ENCODE measurements at regions not wholly inside any gene's neighbourhood (a gene's known extent, or its start where the extent isn't known, plus 50 kb on each side); places are given as distances from the start of the nearest gene placed in this dataset.

DNA sequence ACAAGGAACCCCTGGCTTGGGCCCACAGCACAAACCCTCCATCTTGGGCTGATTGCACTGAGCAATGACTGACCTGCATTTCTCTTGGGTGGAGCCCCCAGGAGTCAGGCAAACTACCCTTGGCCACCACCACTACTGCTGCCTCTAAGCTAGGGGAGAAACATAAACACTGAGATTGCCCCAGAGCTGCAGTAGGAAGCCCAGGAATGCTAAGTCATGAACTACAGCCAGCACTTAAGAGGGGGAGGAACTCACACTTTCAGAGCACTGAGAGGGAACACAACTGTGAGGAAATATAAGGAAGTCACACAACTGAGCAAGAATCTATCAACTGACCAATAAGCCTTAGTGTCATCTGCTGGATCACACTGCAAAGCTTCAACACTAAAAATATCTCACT lies 111.6 kb upstream of the PPP3CA start:
- TF ChIP-seq CAMTA2 (CRISPR knock-in tag; IDR thresholded peaks at IDR 0.05; ENCODE audit: borderline replicate concordance) (no peak), POLR2AphosphoS5 (IDR thresholded peaks at IDR 0.05; ENCODE audit: low read depth, low read length) (no peak), GABPA (IDR thresholded peaks at IDR 0.05; ENCODE audit: low read depth, low read length) (no peak), GABPA (CRISPR knock-in tag; IDR thresholded peaks at IDR 0.05; ENCODE audit: low read depth) (no peak), TAF1 (CRISPR knock-in tag; IDR thresholded peaks at IDR 0.05) (no peak), ZNF547 (CRISPR knock-in tag; IDR thresholded peaks at IDR 0.05) (no peak), ZNF761 (CRISPR knock-in tag; conservative IDR thresholded peaks at IDR 0.05) (no peak), MAFK (conservative IDR thresholded peaks at IDR 0.05 in 1 of 2, IDR thresholded peaks at IDR 0.05 in 1 of 2; ENCODE audit: low read length in 2 of 2) (no peak), TOE1 (CRISPR knock-in tag; IDR thresholded peaks at IDR 0.05) (no peak)
- TF ChIP-seq, protein P1, sequence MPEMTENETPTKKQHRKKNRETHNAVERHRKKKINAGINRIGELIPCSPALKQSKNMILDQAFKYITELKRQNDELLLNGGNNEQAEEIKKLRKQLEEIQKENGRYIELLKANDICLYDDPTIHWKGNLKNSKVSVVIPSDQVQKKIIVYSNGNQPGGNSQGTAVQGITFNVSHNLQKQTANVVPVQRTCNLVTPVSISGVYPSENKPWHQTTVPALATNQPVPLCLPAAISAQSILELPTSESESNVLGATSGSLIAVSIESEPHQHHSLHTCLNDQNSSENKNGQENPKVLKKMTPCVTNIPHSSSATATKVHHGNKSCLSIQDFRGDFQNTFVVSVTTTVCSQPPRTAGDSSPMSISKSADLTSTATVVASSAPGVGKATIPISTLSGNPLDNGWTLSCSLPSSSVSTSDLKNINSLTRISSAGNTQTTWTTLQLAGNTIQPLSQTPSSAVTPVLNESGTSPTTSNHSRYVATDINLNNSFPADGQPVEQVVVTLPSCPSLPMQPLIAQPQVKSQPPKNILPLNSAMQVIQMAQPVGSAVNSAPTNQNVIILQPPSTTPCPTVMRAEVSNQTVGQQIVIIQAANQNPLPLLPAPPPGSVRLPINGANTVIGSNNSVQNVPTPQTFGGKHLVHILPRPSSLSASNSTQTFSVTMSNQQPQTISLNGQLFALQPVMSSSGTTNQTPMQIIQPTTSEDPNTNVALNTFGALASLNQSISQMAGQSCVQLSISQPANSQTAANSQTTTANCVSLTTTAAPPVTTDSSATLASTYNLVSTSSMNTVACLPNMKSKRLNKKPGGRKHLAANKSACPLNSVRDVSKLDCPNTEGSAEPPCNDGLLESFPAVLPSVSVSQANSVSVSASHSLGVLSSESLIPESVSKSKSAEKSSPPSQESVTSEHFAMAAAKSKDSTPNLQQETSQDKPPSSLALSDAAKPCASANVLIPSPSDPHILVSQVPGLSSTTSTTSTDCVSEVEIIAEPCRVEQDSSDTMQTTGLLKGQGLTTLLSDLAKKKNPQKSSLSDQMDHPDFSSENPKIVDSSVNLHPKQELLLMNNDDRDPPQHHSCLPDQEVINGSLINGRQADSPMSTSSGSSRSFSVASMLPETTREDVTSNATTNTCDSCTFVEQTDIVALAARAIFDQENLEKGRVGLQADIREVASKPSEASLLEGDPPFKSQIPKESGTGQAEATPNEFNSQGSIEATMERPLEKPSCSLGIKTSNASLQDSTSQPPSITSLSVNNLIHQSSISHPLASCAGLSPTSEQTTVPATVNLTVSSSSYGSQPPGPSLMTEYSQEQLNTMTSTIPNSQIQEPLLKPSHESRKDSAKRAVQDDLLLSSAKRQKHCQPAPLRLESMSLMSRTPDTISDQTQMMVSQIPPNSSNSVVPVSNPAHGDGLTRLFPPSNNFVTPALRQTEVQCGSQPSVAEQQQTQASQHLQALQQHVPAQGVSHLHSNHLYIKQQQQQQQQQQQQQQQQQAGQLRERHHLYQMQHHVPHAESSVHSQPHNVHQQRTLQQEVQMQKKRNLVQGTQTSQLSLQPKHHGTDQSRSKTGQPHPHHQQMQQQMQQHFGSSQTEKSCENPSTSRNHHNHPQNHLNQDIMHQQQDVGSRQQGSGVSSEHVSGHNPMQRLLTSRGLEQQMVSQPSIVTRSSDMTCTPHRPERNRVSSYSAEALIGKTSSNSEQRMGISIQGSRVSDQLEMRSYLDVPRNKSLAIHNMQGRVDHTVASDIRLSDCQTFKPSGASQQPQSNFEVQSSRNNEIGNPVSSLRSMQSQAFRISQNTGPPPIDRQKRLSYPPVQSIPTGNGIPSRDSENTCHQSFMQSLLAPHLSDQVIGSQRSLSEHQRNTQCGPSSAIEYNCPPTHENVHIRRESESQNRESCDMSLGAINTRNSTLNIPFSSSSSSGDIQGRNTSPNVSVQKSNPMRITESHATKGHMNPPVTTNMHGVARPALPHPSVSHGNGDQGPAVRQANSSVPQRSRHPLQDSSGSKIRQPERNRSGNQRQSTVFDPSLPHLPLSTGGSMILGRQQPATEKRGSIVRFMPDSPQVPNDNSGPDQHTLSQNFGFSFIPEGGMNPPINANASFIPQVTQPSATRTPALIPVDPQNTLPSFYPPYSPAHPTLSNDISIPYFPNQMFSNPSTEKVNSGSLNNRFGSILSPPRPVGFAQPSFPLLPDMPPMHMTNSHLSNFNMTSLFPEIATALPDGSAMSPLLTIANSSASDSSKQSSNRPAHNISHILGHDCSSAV (CRISPR knock-in tag; IDR thresholded peaks at IDR 0.05; ENCODE audit: borderline replicate concordance): no peak
